HepG2 (cell line): ENCODE measurements at regions not wholly inside any gene's neighbourhood (a gene's known extent, or its start where the extent isn't known, plus 50 kb on each side); places are given as distances from the start of the nearest gene placed in this dataset.

Source experiments
- ATAC-seq: fragments of 200-7000 bp; cut with Tn5 transposase; 3 replicates; pipeline ENCODE4 v1.9.1; 2020; ENCODE audit warnings: mild to moderate bottlenecking, moderate library complexity
- BruUV-seq: library from RNA; stranded (reverse); fragments of 400-500 nt; replicated peaks from 2 replicates; lab custom pipeline; 2021; lab: Mats Ljungman, UMichigan
- CTCF ChIA-PET: fragments of 300-600 bp; formaldehyde crosslinking; extraction: SDS; loops from one replicate; lab custom pipeline; 2021; ENCODE audit warnings: low total read pairs, inconsistent platforms, low intra/inter-chr PET ratio; lab: Yijun Ruan, JAX
- POLR2A ChIA-PET: fragments of 350-600 bp; sonication (Branson Sonifier 250); formaldehyde crosslinking; loops from one replicate; lab custom pipeline; 2020; ENCODE audit warnings: antibody characterized with exemption, inconsistent platforms; lab: Yijun Ruan, JAX
- DNase-seq: peaks from one replicate; pipeline ENCODE4 v3.0.0-alpha.2; 2015; ENCODE audit warnings: low spot score
- FAIRE-seq: peaks from 3 replicates; lab custom pipeline; 2011; peaks lifted over from hg19 to GRCh38; lab: Jason Lieb, UNC
- H2AFZ ChIP-seq: one replicate; pipeline ENCODE4 v1.6.1; 2011; ENCODE audit warnings: low read length, inconsistent platforms
- H3K27ac ChIP-seq: fragments of 300-600 bp; 3 replicates; pipeline ENCODE4 v1.8.0; 2011; ENCODE audit warnings: mixed run types, mild to moderate bottlenecking, mixed read lengths, low read length, inconsistent platforms; ENCODE audit not compliant: insufficient read depth; ENCODE audit errors: extremely low read length
- H3K27me3 ChIP-seq, 2 experiments: fragments of 200-600 bp in 1 of 2; 2 replicates in 1 of 2; 3 replicates in 1 of 2; pipeline versions ENCODE4 v1.6.0 to v1.8.0; 2011; ENCODE audit warnings: low read length in 2 of 2, mild to moderate bottlenecking in 2 of 2, moderate library complexity in 2 of 2, inconsistent platforms in 1 of 2; ENCODE audit not compliant: insufficient read depth in 2 of 2, control insufficient read depth in 1 of 2
- H3K36me3 ChIP-seq, 2 experiments: fragments of 200-600 bp in 1 of 2; replicated peaks in 1 of 2; 2 replicates in 1 of 2; 3 replicates in 1 of 2; pipeline versions ENCODE4 v1.5.1 to v1.8.0; 2011; ENCODE audit warnings: low read length in 2 of 2, inconsistent platforms in 1 of 2; ENCODE audit not compliant: insufficient read depth in 2 of 2, control insufficient read depth in 1 of 2
- H3K4me1 ChIP-seq: 2 replicates; pipeline ENCODE4 v1.5.1; 2012; ENCODE audit warnings: low read length, inconsistent platforms; ENCODE audit not compliant: insufficient read depth
- H3K4me2 ChIP-seq: 2 replicates; pipeline ENCODE4 v1.6.0; 2011; ENCODE audit warnings: low read depth, low read length, inconsistent platforms
- H3K4me3 ChIP-seq, 3 experiments: fragments of 200-600 bp in 1 of 3; sonication (generic), shearing (Covaris generic) in 1 of 3; replicated peaks in 1 of 3; 2 replicates each; pipeline ENCODE4 v1.5.1; 2011 to 2016; ENCODE audit warnings: low read length in 3 of 3, inconsistent platforms in 2 of 3, low read depth in 2 of 3, mild to moderate bottlenecking in 2 of 3, control low read depth in 1 of 3, mixed read lengths in 1 of 3; ENCODE audit not compliant: insufficient read depth in 1 of 3
- H3K79me2 ChIP-seq: one replicate; pipeline ENCODE4 v1.6.1; 2011; ENCODE audit warnings: low read length, inconsistent platforms; ENCODE audit not compliant: insufficient read depth
- H3K9ac ChIP-seq: 2 replicates; pipeline ENCODE4 v1.6.0; 2011; ENCODE audit warnings: mild to moderate bottlenecking, low read depth, low read length, inconsistent platforms; ENCODE audit not compliant: insufficient read depth
- H3K9me3 ChIP-seq: 2 replicates; pipeline ENCODE4 v1.5.1; 2012; ENCODE audit warnings: mild to moderate bottlenecking, low read length
- H4K20me1 ChIP-seq: 2 replicates; pipeline ENCODE4 v1.6.0; 2011; ENCODE audit warnings: inconsistent platforms, mild to moderate bottlenecking, low read length, moderate library complexity; ENCODE audit not compliant: insufficient read depth
- ATF1 ChIP-seq: IDR thresholded peaks from 2 replicates; pipeline ENCODE4 v1.6.1; 2016; ENCODE audit warnings: mild to moderate bottlenecking, control low read depth
- BRCA1 ChIP-seq: sonication (generic); formaldehyde crosslinking; IDR thresholded peaks from 2 replicates; pipeline ENCODE4 v1.4.0; 2020; ENCODE audit warnings: missing genetic modification reagents
- CCAR2 ChIP-seq: fragments of 200-400 bp; formaldehyde crosslinking; optimal IDR thresholded peaks from 2 replicates; pipeline ENCODE3; 2018; ENCODE audit warnings: low read depth, mild to moderate bottlenecking, low read length, moderate library complexity
- KLF13 ChIP-seq: sonication (generic); formaldehyde crosslinking; IDR thresholded peaks from 2 replicates; pipeline ENCODE4 v1.4.0; 2020; ENCODE audit warnings: mild to moderate bottlenecking, missing genetic modification reagents
- KLF15 ChIP-seq: sonication (generic); formaldehyde crosslinking; IDR thresholded peaks from 2 replicates; pipeline ENCODE4 v1.8.1; 2023; ENCODE audit warnings: borderline replicate concordance, mild to moderate bottlenecking, inconsistent platforms, missing genetic modification reagents, mixed read lengths
- KMT2A ChIP-seq: sonication (generic); formaldehyde crosslinking; IDR thresholded peaks from 2 replicates; pipeline ENCODE4 v1.4.0; 2020; ENCODE audit warnings: missing genetic modification reagents
- RXRB ChIP-seq: IDR thresholded peaks from 2 replicates; pipeline ENCODE4 v1.6.1; 2016; ENCODE audit warnings: borderline replicate concordance, missing genetic modification reagents, missing compliant biosample characterization
- SYNCRIP ChIP-seq: fragments of 200-400 bp; formaldehyde crosslinking; IDR thresholded peaks from 2 replicates; pipeline ENCODE4 v1.6.1; 2018; ENCODE audit warnings: mild to moderate bottlenecking, low read depth, low read length; ENCODE audit not compliant: insufficient read depth
- TBL1XR1 ChIP-seq: fragments of 150-350 bp; IDR thresholded peaks from 2 replicates; pipeline ENCODE4 v1.6.1; 2014; ENCODE audit warnings: borderline replicate concordance, low read length; ENCODE audit not compliant: partially characterized antibody
- ZFY ChIP-seq: sonication (generic); formaldehyde crosslinking; IDR thresholded peaks from 2 replicates; pipeline ENCODE4 v1.4.0; 2020; ENCODE audit warnings: missing genetic modification reagents
- ZNF296 ChIP-seq: sonication (generic); formaldehyde crosslinking; conservative IDR thresholded peaks from 2 replicates; pipeline ENCODE4 v1.5.0; 2020; ENCODE audit warnings: mild to moderate bottlenecking, missing genetic modification reagents
- ZNF530 ChIP-seq: sonication (generic); formaldehyde crosslinking; IDR thresholded peaks from 2 replicates; pipeline ENCODE4 v1.5.0; 2020; ENCODE audit warnings: low read depth, mild to moderate bottlenecking, missing genetic modification reagents
- ZNF589 ChIP-seq: sonication (generic); formaldehyde crosslinking; conservative IDR thresholded peaks from 2 replicates; pipeline ENCODE4 v1.8.0; 2022; ENCODE audit warnings: mild to moderate bottlenecking, moderate library complexity, missing genetic modification reagents
- ZNF652 ChIP-seq: IDR thresholded peaks from 2 replicates; pipeline ENCODE4 v1.6.1; 2016; ENCODE audit warnings: low read depth, borderline replicate concordance
- ZSCAN9 ChIP-seq: IDR thresholded peaks from 2 replicates; pipeline ENCODE4 v1.6.1; 2016; ENCODE audit warnings: borderline replicate concordance
- WGBS: methylation state at CpG from one replicate; pipeline ENCODE4 v1.1.6; 2017; ENCODE audit warnings: low lambda C conversion rate; 5-methylcytosine and 5-hydroxymethylcytosine counted together
- in situ Hi-C: cut with HindIII; loops from 2 replicates; pipeline ENCODE4 v1.10.0; 2017; ENCODE audit warnings: low pct_unique_long_range_greater_than_20kb; ENCODE audit not compliant: extremely low pct_ligation_motif_present
- intact Hi-C: fragments of 100-400 bp; cut with micrococcal nuclease; formaldehyde crosslinking; loops from one replicate; pipeline ENCODE4 v1.10.0; 2022; ENCODE audit not compliant: unreplicated experiment
- TF ChIP-seq, protein P1 (sequence below): conservative IDR thresholded peaks from 2 replicates; pipeline ENCODE4 v1.6.1; 2018; ENCODE audit warnings: missing genetic modification reagents

DNA sequence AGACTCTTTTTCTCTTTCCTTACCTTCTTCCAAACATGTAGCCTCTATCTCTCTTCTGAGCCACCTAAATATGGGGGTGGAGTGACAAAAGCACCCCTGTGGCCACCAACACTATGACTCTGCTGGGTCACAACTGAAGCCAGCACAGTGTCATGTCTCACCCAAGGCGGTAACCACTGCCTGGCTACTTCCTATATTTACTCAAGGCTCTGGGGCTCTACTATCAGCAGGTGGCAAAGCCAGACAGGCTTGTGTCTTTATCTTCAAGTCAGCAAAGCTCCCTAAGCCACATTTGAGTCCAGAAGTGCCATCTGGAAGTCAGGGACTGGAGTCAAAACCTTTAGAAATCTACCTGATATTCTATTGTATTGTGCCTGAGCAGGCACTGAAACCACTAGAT is 1515.2 kb downstream of the PLA2G4A start (continued):
- TF ChIP-seq CCAR2: no peak

DNA sequence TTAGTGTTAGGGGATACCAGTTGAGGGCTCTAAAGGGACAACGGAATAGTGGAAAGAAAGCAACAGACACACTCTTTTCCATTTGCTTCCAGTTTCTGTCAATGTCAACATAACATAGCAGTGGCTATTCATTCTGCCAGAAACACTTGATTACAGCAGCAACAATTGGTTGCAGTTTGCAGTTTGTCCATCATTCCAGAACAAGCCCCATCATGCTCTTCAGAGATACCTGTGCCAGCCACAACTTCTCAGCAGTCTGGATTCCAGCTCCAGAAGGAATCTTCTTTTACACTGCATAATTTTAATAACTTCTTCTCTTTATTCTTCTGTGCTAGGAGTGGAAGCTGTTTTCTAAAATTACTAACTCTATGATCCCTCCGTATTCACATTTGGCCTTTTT is 1521.4 kb downstream of the PLA2G4A start:
- Histone ChIP-seq H3K36me3 (no peaks in the 10 kb centered on the region), H3K27ac (no peak overlapping the region), H3K4me3 (no peak overlapping the region), H3K79me2 (no peaks in the 10 kb centered on the region), H3K4me2 (no peak overlapping the region), H3K9ac (no peak overlapping the region), H3K9me3 (no peaks in the 10 kb centered on the region), H2AFZ (no peak overlapping the region), H3K27me3 (no peaks in the 10 kb centered on the region; a peak in 1 of 5 replicates), H4K20me1 (no peaks in the 10 kb centered on the region), H3K4me1 (no peaks in the 10 kb centered on the region)
- TF ChIP-seq ZNF589 (no peak), ZFY (CRISPR knock-in tag) (no peak), KLF15 (no peak), KLF13 (CRISPR knock-in tag) (no peak), KMT2A (no peak), ZNF530 (no peak), ZNF296 (CRISPR knock-in tag) (no peak), RXRB (CRISPR knock-in tag) (no peak), ZSCAN9 (no peak), TBL1XR1 (no peak), SYNCRIP (no peak), BRCA1 (no peak), ZNF652 (CRISPR knock-in tag) (no peak), ATF1 (CRISPR knock-in tag) (no peak)
- TF ChIP-seq, protein P1, sequence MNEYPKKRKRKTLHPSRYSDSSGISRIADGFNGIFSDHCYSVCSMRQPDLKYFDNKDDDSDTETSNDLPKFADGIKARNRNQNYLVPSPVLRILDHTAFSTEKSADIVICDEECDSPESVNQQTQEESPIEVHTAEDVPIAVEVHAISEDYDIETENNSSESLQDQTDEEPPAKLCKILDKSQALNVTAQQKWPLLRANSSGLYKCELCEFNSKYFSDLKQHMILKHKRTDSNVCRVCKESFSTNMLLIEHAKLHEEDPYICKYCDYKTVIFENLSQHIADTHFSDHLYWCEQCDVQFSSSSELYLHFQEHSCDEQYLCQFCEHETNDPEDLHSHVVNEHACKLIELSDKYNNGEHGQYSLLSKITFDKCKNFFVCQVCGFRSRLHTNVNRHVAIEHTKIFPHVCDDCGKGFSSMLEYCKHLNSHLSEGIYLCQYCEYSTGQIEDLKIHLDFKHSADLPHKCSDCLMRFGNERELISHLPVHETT (CRISPR knock-in tag): no peak
- intact Hi-C loops: no loop called here
- in situ Hi-C loops: no loop called here
- ChIA-PET POLR2A (no interaction called here), CTCF (no interaction called here)
- no TSS peak for BruUV-seq
- 0% methylated on average over 2 of the region's 2 CpGs for WGBS
- no peak for ATAC-seq
- FAIRE-seq: no peak
- DNase-seq: no peak
